Glomerular endothelial cell (primary cell): ENCODE measurements at regions not wholly inside any gene's neighbourhood (a gene's known extent, or its start where the extent isn't known, plus 50 kb on each side); places are given as distances from the start of the nearest gene placed in this dataset.
"Not testable (repeated sequence)": the region's sequence is repeated elsewhere in the genome, so short reads cannot be mapped to it uniquely, and the experiment has no call there.

Experiments
- DNase-seq: peaks from one replicate; pipeline ENCODE4 v3.0.0-alpha.2; 2011; ENCODE audit warnings: low read depth, low spot score; ENCODE audit errors: extremely low read depth

DNA sequence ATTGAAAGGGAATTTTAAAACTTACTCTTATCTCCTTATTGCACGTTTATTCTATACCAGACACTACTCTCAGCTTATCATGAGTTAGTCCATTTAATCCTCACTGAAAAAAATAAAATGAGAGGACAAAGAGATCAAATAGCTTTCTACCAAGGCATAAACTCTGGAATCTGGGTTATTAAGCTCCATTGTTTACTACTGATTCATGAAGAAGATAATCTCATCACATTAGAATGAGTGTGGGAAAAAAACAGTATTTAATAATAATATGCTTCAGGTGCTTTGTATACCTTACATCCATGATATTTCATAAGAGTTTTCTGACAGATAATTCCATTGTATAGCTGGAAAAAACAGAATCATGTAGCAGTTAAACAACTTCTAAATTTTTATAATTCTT lies 1092.6 kb downstream of the TECRL start:
- no peak for DNase-seq

DNA sequence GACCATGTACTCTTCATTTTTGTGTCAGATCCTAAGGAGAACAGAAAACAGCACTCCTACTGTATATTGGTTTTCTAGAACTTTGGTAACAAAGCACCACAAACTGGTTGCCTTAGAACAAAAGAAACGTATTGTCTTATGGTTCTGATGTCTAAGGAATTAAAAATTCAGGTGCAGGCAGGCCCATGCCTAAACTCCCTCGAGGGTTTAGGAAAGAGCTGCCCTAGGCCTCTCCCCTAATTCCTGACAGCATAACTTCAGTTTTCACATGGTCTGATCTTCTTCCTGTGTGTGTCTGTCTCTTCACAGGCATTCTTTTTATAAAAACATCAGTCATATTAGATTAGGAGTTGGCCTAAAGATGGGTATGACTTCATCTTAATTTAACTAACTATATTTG lies 1093.6 kb downstream of the TECRL start:
- no peak for DNase-seq

DNA sequence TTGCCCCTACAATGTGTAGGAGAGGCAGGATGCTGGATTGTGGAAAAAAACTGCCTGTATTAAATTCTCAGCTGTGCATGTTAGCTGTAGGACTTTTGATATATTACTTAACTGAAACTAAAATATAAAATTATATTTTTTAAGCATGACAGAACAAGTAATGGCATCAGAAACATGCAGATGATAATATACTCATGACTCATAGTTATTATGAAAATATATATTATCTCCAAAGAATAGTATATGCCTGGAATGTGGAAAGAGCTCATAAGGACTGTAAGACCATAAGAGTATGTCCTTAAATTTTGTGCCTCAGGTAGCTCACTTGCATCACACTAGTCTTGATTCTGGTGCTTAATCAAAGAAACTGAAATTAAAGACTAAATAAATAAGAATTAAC lies 1100.6 kb downstream of the TECRL start:
- no peak for DNase-seq

DNA sequence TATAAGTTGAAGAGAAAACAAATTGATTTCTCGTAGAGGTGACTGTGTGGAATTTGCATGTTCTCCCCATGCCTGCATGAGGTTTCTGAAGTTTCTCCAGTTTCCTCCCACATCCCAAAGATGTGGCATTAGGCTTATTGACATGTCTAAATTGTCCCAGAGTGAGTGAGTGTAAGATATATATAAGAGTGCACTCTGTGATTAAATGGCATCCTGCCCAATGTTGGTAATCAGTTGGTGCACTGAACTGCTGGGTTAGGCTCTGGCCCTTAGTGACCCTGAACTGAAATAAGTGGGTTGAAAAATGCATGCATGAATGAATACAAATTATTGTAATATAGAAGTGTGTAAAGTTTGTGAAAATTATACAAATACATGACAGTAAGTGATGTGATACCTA lies 1106.5 kb downstream of the TECRL start:
- no peak for DNase-seq

DNA sequence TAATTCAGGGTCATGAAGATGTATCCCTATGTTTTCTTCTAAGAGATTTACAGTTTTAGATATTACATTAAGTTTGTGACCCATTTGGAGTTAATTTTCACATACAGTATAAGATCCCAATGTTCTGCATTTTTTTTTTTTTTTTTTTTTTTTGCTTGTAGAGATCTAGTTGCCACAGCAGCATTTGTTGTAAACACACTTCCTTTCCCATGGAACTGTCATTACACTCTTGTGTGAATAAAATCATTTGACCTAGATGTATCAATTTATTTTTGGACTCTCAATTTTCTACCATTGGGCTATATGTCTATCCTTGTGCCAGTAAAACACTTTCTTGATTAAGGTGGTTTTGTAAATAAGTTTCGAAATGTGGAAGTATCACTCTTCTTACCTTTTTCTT lies 1107.2 kb downstream of the TECRL start:
- no peak for DNase-seq

DNA sequence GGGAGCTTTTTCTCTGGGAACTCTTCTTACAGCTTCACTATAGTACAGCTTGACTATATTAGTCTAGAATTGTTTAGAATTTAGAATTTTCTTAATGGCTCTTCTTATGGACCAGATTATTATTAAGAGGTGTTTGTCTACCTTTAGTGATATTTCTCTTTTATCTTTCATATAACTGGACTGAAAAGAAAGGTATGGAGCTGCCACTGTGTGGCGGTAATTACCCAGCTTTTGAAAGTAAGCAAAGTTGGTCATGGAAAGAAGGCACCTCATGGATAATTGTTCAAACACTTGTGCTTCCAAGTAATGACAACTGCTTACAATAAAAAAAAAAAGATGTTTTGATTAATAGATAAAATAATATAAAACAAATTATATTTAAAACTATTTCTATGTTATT lies 1112.5 kb downstream of the TECRL start:
- no peak for DNase-seq

DNA sequence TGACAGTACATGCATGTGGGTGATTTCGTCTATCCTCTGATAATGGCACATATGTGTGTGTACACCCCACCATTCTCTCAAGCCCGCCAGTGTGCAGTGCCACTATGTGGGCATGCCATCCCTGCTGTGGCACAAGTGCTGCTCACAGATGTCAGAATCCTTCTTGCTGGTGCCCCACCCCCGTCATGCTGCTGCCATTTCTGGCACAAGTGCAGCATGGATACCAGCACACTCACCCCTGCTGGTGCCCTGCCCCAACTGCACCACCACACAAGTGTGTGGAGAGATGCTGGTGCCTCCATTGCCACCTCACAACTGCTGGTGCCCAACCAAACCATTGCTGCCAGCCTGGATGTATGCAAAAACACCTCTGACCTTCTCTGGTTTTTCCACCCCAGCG lies 1133.8 kb downstream of the TECRL start:
- no peak for DNase-seq

DNA sequence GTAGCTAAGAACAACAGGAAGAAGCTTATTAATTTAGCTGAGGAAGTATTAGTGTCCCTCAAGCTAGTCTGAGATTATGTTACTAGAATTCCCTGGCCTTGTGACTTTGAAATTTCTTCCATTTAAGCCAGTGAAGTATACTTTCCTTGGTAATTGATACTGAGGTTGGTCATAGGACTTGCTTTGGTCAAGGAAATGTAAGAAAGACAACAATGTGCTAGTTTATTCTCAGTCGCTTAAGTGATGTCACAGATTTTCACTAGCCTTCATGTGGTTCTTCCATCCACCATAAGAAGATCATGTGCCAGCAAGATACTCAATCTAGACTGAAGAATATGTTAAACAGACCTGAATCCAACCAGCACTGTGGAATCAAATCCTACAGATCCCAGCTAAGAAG lies 1140.1 kb downstream of the TECRL start:
- no peak for DNase-seq

DNA sequence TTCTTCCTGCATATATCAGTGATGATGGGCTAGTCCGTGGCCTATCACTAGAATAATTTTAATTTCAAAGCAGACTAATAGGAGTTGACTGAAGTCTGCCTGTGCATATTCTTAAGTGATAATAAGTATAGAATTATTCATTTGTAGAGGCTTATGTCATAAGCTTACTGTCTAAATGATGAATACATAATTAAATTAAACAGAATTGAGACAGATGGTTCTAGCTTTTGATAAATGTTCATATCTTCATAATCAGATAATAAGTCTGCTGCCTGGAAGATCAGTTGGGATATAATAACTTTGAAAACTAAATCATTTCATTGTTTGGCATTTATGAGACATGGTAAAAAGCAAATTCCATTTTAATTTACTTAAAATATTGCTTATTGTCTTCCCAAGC lies 1175.6 kb downstream of the TECRL start:
- no peak for DNase-seq

DNA sequence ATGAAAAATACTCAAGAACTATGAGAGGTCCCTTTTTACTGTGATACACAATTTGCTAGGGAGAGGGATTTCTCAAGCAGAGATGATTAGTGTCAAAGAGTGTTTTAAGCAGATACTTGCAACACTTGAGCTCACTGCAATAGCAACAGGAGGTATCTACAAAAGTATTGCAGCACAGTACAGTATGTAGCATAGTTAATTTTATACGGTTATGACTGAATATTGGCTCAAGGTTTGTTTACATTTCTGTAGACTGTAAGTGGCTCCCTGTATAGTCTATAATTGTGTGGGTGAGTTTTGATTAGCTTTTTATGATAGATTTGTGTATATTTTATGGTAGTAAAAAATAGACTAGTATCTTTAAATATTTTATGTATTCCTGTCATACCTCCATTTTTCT lies 1177.2 kb downstream of the TECRL start:
- DNase-seq, result no peak

DNA sequence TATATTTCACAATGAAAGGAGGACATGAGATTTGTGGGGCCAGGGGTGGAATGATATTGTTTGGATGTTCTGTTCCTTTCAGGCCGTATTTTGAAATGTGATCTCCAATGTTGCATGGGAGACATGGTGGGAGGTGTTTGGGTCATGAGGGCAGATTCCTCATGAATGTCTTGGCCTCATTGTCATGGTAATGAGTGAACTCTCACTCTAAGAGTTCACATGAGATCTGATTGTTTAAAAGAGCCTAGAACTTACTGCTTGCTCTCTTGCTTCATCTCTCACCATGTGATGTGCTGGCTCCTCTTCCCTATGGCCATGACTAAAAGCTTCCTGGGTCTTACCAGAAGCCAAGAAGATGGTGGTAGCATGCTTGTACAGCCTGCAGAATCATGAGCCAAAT lies 1183.0 kb downstream of the TECRL start:
- DNase-seq, result no peak

DNA sequence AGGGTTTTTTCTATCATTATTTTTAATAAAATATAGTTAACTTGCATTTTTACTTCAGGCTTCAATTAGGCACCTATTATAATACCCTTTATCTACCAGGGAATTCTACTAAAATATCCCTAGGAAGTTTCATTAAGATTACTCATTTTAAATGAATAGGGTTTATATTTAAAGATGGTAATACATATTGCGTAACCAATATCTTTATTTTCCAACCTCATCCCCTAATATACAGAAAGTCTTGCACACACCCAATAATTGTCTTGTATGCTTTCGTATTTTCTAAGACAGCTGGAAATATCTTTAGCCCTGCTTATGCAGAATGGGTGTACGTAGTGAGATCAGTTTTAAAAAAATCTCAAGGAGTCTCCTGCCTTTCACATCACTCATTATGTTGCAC lies 1186.8 kb downstream of the TECRL start:
- DNase-seq, result no peak

DNA sequence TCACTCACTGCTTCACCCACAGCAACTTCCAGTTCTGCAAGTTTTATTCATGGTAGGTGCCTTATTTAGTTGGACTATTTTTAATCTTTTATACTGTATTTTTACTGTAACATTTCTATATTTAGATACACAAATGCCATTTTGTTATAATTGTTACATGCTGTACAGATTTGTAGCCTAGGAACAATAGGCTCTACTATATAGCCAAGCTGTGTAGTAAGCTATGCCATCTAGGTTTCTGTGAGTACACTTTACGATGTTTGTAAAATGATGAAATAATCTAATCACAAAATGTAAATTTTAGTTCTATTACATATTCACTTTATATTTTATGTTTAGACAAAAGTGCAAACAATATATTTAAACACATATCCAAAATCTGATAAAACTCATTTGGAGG lies 1187.8 kb downstream of the TECRL start:
- DNase-seq, result no peak

DNA sequence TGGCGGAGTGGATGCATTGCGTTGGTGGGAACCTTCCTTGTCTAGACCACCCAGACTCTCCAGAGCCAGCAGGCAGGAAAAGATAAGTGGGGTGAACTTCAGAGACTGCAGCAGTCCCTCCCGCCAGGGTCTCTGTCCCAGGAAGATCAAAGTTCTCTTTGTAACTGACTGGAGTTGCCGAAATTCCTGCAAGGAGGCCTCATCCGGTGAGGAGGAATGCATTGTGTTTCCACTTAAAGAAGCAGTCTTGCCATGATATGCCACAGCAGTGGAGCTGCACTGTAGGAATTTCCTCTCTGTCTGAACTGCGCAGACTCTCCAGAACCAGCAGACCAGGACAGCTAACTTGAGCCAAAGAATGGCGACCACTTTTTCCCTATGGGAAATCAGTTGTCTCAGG lies 1190.4 kb downstream of the TECRL start:
- no peak for DNase-seq

DNA sequence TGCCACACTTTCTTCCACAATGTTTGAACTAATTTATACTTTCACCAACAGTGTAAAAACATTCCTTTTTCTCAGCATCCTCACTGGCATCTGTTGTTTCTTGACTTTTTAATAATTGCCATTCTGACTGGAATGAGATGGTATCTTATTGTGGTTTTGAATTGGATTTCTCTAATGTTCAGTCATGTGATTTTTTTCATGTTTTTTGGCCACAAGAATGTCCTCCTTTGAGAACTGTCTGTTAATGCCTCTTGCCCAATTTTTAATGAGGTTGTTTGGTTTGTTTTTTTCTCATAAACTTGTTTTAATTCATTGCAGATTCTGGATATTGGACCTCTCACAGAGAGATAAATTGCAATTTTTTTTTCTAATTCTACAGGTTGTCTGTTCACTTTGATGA lies 1195.2 kb downstream of the TECRL start:
- no peak for DNase-seq

DNA sequence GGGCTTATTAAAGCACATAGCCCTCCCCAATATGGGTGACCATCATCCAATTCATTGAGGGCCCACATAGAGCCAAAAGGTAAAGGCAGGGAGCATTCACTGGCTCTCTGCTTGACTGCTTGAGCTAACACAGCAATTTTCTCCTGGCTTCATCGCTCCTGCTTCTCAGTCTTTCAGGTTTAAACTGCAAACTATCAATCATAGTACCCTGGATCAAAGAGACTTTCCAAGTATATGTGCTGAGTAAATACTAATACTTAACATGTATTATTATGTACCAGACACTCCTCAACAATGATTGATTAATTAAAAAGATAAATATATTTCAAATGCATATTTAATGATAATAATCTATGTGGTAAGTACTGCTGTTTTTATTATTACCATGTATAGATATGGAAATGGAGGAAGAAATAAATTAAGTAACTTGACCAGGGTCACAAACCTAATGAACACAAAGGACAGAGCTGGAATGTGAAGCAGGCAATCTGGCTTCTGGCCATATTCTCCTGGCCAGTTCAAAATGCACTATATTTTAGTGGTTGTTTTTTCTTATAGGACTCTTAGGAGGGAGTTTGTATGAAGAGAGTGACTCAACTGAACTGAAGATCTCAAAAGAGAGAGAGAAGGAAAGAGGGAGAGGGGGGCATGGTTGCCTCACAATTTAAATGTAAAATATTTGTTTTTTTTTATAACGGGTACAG lies 1197.3 kb downstream of the TECRL start:
- no peak for DNase-seq

DNA sequence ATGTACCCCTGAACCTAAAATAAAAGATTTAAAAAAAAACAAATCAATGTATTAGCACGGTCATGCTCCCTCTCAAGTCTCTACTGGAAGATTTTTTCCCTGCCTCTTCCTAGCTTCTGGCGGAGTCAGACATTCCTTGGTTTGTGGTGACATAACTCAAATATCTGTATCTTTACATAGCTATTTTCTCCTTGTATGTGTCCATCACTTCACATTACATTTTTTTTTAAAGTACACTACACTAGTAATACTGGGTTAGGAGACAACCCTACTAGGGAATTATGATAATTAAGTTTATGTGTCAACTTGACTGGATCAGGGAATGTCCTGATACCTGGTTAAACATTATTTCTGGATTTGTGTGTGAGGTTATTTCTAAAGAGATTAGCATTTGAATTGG lies 1197.9 kb downstream of the TECRL start:
- DNase-seq, result no peak

DNA sequence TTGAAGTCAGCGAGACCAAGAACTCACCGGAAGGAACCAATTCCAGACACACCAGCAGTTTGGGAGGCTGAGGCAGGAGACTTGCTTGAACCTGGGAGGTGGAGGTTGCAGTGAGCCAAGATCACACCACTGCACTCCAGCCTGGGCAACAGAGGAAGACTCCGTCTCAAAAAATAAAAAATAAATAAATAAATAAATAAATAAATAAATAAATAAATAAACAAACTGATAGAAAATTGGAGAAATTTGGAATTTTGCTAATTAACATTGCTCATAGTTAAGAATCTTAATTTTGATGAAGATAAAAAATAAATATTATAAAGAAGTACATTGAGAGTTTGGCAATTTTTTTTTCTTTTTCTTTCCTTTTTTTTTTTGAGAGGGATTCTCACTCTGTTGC lies 1216.2 kb downstream of the TECRL start:
- not testable (repeated sequence) for DNase-seq

DNA sequence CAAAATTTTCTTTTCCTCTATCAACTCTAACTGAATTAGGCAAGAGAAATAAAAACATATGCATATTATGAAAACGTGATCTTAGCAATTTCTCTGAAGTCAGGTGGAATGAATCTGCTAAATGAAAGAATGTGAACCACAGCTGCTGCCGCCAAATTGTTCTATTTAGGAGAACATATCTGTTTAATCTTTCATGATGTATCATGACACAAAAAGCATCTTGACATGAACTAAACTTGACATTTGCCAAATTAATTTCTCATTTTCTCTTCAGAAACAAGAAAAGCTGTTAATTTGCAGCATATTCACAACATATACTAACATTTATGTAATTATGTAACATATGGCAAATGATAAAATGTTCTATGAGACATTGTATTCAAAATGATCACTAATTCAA lies 1237.9 kb downstream of the TECRL start:
- DNase-seq, result no peak

DNA sequence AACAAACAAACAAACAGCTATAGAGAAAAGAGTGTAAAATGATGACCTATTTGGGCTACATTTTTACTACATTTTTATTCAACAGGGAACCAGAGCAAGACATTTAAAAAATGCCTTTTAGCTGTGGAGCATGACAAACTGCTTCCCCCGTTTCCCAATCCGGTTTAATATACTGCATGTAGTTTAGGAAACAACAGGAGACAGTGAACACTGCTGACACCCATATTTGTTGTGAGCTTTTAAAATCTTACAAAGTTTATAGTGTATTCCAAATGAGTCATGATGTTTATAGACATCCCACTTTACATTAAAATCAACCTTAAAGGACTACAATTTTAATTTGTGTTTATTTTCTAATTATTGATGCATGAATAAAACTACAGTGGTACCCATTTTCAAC lies 1238.3 kb downstream of the TECRL start:
- no peak for DNase-seq

DNA sequence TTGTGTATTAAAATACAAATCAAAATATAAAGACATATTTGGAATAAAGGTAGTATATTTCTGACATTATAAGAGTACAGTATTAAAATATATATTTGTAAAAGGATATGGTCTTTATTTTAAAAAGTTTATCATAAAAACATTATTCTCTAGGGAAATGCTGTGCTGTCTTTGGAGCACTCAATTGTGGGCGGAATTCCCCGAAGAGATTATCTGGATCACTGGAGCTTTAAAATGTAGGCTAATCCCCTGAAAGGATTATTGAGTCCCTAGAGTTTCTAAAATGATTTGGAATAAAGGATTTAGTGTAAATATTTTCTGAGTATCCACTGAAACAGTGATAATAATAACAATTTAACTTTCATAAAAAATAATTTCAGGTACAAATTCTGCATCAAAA lies 1239.4 kb downstream of the TECRL start:
- no peak for DNase-seq

DNA sequence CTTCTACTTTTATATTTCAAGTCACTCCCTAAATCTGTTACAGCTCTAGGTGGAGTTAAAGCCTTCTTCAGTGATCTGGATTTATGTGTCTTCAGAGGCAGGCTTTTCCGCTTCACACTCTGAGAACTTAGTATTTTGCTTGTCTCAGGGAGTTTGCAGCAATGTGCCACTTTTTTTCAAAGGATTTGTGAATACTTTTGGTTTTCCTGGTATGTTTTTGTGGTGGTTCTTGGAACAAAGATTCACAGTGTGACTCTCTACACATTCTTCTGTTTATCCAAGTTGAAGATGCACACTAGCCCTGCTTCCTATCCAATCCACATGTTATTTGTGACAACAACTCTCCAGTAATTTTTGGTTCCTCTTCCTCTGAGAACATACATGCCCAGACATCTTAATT lies 1253.7 kb downstream of the TECRL start:
- DNase-seq, result no peak

DNA sequence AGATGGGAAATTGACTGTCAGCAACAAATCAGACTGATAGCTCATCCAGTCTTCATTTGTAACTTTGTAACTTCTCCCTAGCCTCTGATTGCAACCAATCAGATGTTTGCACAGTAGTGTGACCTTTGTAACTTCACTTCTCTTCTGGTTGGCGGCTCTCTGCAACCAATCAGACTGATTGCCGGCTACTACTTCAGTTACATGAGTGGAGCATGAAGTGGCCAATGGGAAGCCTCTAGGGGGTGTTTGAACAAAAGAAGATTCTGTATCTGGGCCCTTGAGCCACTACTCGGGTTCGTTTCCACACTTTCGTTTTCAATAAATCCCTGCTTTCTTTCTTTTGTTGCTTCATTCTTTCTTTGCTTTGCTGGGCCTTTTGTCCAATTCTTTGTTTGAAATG lies 1285.8 kb downstream of the TECRL start:
- no peak for DNase-seq
